MM.1S (cell line): ENCODE measurements at regions not wholly inside any gene's neighbourhood (a gene's known extent, or its start where the extent isn't known, plus 50 kb on each side); places are given as distances from the start of the nearest gene placed in this dataset.

Experiments
- EZH2 ChIP-seq: fragments of 300-600 bp; sonication (generic); optimal IDR thresholded peaks from 2 replicates; pipeline ENCODE3; 2017; ENCODE audit warnings: low read depth, mild to moderate bottlenecking, antibody characterized with exemption, low read length, mixed read lengths
- EZH2phosphoT487 ChIP-seq: fragments of 300-600 bp; sonication (generic); IDR thresholded peaks from 2 replicates; pipeline ENCODE4 v1.6.1; 2018; ENCODE audit warnings: antibody characterized with exemption, low read length

GRCh38 chr7:36777855-36778254, 53.6 kb upstream of the AOAH start:
- TF ChIP-seq EZH2 (no peak), EZH2phosphoT487 (no peak)
